ENCODE measurements at regions not wholly inside any gene's neighbourhood (a gene's known extent, or its start where the extent isn't known, plus 50 kb on each side); places are given as distances from the start of the nearest gene placed in this dataset.

GRCh38 chr16:73368715-73369114 lies 320.8 kb upstream of the ZFHX3 start:
- no peak for TF ChIP-seq CTBP1 (IDR thresholded peaks at IDR 0.05; ENCODE audit: borderline replicate concordance)
- no peak for TF ChIP-seq ZNF384 (IDR thresholded peaks at IDR 0.05)
- no peak for TF ChIP-seq LEF1 (IDR thresholded peaks at IDR 0.05; ENCODE audit: borderline replicate concordance)
- no peak for TF ChIP-seq NFRKB (IDR thresholded peaks at IDR 0.05)
- no peak for TF ChIP-seq ELF4 (IDR thresholded peaks at IDR 0.05)
- TF ChIP-seq SP1 (IDR thresholded peaks at IDR 0.05) = no peak

Measured in HEK293T (cell line).